Testis (tissue), 2 donors: ENCODE measurements at regions not wholly inside any gene's neighbourhood (a gene's known extent, or its start where the extent isn't known, plus 50 kb on each side); places are given as distances from the start of the nearest gene placed in this dataset.

Experiments
- POLR2A ChIP-seq: fragments of 450-650 bp; IDR thresholded peaks from one replicate; pipeline ENCODE4 v1.6.1; 2017; ENCODE audit warnings: antibody characterized with exemption, mild to moderate bottlenecking, moderate library complexity
- TF ChIP-seq, protein P1 (sequence below), 3 experiments: fragments of 450-650 bp in 2 of 3; fragments of 200-600 bp in 1 of 3; sonication (generic) in 1 of 3; IDR thresholded peaks; one replicate each; pipeline ENCODE4 v1.5.1; 2016 to 2019; ENCODE audit warnings: antibody characterized with exemption in 3 of 3, mild to moderate bottlenecking in 2 of 3, moderate library complexity in 1 of 3

DNA sequence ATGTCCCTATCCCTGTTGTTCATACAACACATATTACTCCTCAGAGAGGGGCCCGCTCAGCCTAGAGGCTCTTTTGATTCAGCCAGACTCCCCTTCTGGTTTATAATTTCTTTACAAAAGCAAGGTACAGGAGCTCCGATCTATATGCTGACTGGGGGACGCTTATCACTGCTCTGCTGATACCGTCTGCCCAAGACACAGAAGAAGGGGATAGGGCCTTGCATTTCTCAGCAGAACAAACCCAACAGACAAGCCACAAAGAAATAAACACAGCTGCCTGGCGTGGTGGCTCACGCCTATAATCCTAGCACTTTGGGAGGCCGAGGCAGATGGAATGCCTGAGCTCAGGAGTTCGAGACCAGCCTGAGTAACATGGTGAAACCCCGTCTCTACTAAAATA, 109.9 kb upstream of the AKIP1 start:
- TF ChIP-seq, protein P1, sequence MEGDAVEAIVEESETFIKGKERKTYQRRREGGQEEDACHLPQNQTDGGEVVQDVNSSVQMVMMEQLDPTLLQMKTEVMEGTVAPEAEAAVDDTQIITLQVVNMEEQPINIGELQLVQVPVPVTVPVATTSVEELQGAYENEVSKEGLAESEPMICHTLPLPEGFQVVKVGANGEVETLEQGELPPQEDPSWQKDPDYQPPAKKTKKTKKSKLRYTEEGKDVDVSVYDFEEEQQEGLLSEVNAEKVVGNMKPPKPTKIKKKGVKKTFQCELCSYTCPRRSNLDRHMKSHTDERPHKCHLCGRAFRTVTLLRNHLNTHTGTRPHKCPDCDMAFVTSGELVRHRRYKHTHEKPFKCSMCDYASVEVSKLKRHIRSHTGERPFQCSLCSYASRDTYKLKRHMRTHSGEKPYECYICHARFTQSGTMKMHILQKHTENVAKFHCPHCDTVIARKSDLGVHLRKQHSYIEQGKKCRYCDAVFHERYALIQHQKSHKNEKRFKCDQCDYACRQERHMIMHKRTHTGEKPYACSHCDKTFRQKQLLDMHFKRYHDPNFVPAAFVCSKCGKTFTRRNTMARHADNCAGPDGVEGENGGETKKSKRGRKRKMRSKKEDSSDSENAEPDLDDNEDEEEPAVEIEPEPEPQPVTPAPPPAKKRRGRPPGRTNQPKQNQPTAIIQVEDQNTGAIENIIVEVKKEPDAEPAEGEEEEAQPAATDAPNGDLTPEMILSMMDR (IDR thresholded peaks at IDR 0.05), result no peak
- no peak for TF ChIP-seq POLR2A
